ENCODE measurements at regions not wholly inside any gene's neighbourhood (a gene's known extent, or its start where the extent isn't known, plus 50 kb on each side); places are given as distances from the start of the nearest gene placed in this dataset.

GRCh38 chr3:29185706-29186105, 95.2 kb upstream of the RBMS3 start:
- TF ChIP-seq POLR2A (IDR thresholded peaks at IDR 0.05; ENCODE audit: extremely low read depth, insufficient read length) (no peak), CTCF (IDR thresholded peaks at IDR 0.05; ENCODE audit: low read depth, low read length) (no peak), MYC (IDR thresholded peaks at IDR 0.05; ENCODE audit: low read depth, low read length) (no peak)
